GM23338 (cell line): ENCODE measurements at regions not wholly inside any gene's neighbourhood (a gene's known extent, or its start where the extent isn't known, plus 50 kb on each side); places are given as distances from the start of the nearest gene placed in this dataset.

Experiments
- ATAC-seq: fragments of 200-7000 bp; cut with Tn5 transposase; 3 replicates; pipeline ENCODE4 v1.9.1; 2020
- DNase-seq: peaks from one replicate; pipeline ENCODE4 v3.0.0-alpha.2; 2015; ENCODE audit warnings: low spot score
- H2AFZ ChIP-seq: fragments of 200-600 bp; sonication (generic); 2 replicates; pipeline ENCODE4 v1.8.0; 2016; ENCODE audit warnings: antibody characterized with exemption, mild to moderate bottlenecking, moderate library complexity
- H3F3A ChIP-seq: fragments of 200-600 bp; sonication (generic); replicated peaks from 2 replicates; pipeline ENCODE4 v1.8.0; 2017; ENCODE audit warnings: antibody characterized with exemption, mixed run types, low read depth
- H3K27ac ChIP-seq: fragments of 200-600 bp; sonication (generic); 2 replicates; pipeline ENCODE4 v1.6.1; 2016; ENCODE audit warnings: low read depth
- H3K27me3 ChIP-seq: fragments of 200-600 bp; sonication (generic); 2 replicates; pipeline ENCODE4 v1.8.0; 2016; ENCODE audit warnings: mild to moderate bottlenecking, mixed run types, moderate library complexity; ENCODE audit not compliant: insufficient read depth
- H3K36me3 ChIP-seq: fragments of 200-600 bp; sonication (generic); 2 replicates; pipeline ENCODE4 v1.8.0; 2016; ENCODE audit warnings: mild to moderate bottlenecking; ENCODE audit not compliant: insufficient read depth
- H3K4me1 ChIP-seq: fragments of 200-600 bp; sonication (generic); 2 replicates; pipeline ENCODE4 v1.8.0; 2016; ENCODE audit warnings: mild to moderate bottlenecking, moderate library complexity; ENCODE audit not compliant: insufficient read depth
- H3K4me2 ChIP-seq: fragments of 200-600 bp; sonication (generic); 2 replicates; pipeline ENCODE4 v1.7.1; 2017; ENCODE audit warnings: mixed run types
- H3K4me3 ChIP-seq: fragments of 200-600 bp; sonication (generic); 2 replicates; pipeline ENCODE4 v1.6.1; 2016; ENCODE audit warnings: mixed run types
- H3K79me2 ChIP-seq: fragments of 200-600 bp; sonication (generic); replicated peaks from 2 replicates; pipeline ENCODE4 v1.8.0; 2017; ENCODE audit warnings: mild to moderate bottlenecking; ENCODE audit not compliant: insufficient read depth
- H3K9me2 ChIP-seq: fragments of 200-600 bp; sonication (generic); 2 replicates; pipeline ENCODE4 v1.8.0; 2017; ENCODE audit not compliant: insufficient read depth
- H4K20me1 ChIP-seq: fragments of 200-600 bp; sonication (generic); replicated peaks from 2 replicates; pipeline ENCODE4 v1.8.0; 2017; ENCODE audit warnings: mild to moderate bottlenecking; ENCODE audit not compliant: insufficient read depth
- H3K27ac Mint-ChIP-seq: 2 replicates; pipeline ENCODE4 v1.8.0; 2020; ENCODE audit warnings: inconsistent platforms, mild to moderate bottlenecking, moderate library complexity, mixed read lengths
- H3K27me3 Mint-ChIP-seq: 3 replicates; pipeline ENCODE4 v1.8.0; 2022; ENCODE audit warnings: low read depth, mild to moderate bottlenecking, moderate library complexity, mixed read lengths, inconsistent platforms; ENCODE audit not compliant: insufficient read depth, poor library complexity
- H3K36me3 Mint-ChIP-seq: 3 replicates; pipeline ENCODE4 v1.8.0; 2021; ENCODE audit warnings: low read depth, mild to moderate bottlenecking, inconsistent platforms, moderate library complexity, mixed read lengths
- H3K4me1 Mint-ChIP-seq: 3 replicates; pipeline ENCODE4 v1.8.0; 2020; ENCODE audit warnings: mild to moderate bottlenecking, inconsistent platforms, mixed read lengths
- H3K4me3 Mint-ChIP-seq: 3 replicates; pipeline ENCODE4 v1.8.0; 2021; ENCODE audit warnings: moderate library complexity, mild to moderate bottlenecking, inconsistent platforms, mixed read lengths
- H3K9me3 Mint-ChIP-seq: 3 replicates; pipeline ENCODE4 v1.8.0; 2020; ENCODE audit warnings: moderate library complexity, mild to moderate bottlenecking, inconsistent platforms, mixed read lengths
- CREB1 ChIP-seq: fragments of 250-450 bp; sonication (Bioruptor Pico); IDR thresholded peaks from 2 replicates; pipeline ENCODE4 v1.5.0; 2020; ENCODE audit warnings: low read depth, mild to moderate bottlenecking, moderate library complexity
- CTCF ChIP-seq, 2 experiments: fragments of 200-600 bp in 1 of 2; sonication (generic) in 1 of 2; conservative IDR thresholded peaks; 2 replicates each; pipeline versions ENCODE4 v1.5.1 to v1.6.1; 2016 to 2017; ENCODE audit warnings: antibody characterized with exemption in 2 of 2, low read depth in 2 of 2, mild to moderate bottlenecking in 2 of 2, moderate library complexity in 1 of 2
- EZH2 ChIP-seq: fragments of 200-600 bp; sonication (generic); IDR thresholded peaks from one replicate; pipeline ENCODE4 v1.8.0; 2017; ENCODE audit warnings: antibody characterized with exemption, mild to moderate bottlenecking, low read depth; ENCODE audit not compliant: unreplicated experiment
- EZH2phosphoT487 ChIP-seq: fragments of 200-600 bp; sonication (generic); IDR thresholded peaks from one replicate; pipeline ENCODE4 v1.8.1; 2018; ENCODE audit warnings: antibody characterized with exemption; ENCODE audit not compliant: unreplicated experiment
- POLR2AphosphoS5 ChIP-seq: IDR thresholded peaks from 2 replicates; pipeline ENCODE4 v1.6.1; 2016; ENCODE audit warnings: antibody characterized with exemption, low read depth
- ZNF114 ChIP-seq: fragments of 250-450 bp; sonication (Bioruptor Pico); IDR thresholded peaks from 2 replicates; pipeline ENCODE4 v1.5.0; 2020; ENCODE audit warnings: mild to moderate bottlenecking, moderate library complexity
- ZNF462 ChIP-seq: fragments of 250-450 bp; sonication (Bioruptor Pico); IDR thresholded peaks from 2 replicates; pipeline ENCODE4 v1.5.0; 2020; ENCODE audit warnings: mild to moderate bottlenecking, moderate library complexity
- TF ChIP-seq, protein P1 (sequence below): IDR thresholded peaks from 2 replicates; pipeline ENCODE4 v1.6.1; 2016; ENCODE audit warnings: antibody characterized with exemption

DNA sequence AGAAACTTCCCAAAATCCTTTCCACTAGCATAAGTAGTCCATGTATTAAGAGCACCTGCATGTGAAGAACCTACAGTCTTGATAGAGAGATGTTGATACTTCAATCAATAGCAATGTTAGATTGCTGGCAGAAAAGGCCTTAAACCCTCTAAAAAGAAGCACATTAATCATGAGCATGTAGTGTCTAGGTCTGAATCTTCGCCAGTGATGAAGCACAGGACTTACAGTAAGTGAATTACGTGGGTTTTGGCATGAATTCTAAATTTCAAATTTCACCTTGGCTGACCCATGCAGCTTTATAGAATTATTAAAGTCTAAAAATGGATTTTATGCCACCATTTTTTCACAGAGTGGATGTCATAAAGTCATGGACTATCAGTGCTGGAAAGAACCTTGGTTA is 791.6 kb upstream of the NOVA1 start:
- no peak overlapping the region for H3K27ac ChIP-seq
- Mint-ChIP-seq H3K36me3 (no peaks in the 10 kb centered on the region), H3K27ac (no peak overlapping the region), H3K4me1 (no peaks in the 10 kb centered on the region), H3K27me3 (no peaks in the 10 kb centered on the region), H3K4me3 (no peak overlapping the region), H3K9me3 (no peaks in the 10 kb centered on the region)
- TF ChIP-seq EZH2phosphoT487 (no peak), ZNF114 (no peak), EZH2 (no peak), POLR2AphosphoS5 (no peak), ZNF462 (no peak)
- TF ChIP-seq, protein P1, sequence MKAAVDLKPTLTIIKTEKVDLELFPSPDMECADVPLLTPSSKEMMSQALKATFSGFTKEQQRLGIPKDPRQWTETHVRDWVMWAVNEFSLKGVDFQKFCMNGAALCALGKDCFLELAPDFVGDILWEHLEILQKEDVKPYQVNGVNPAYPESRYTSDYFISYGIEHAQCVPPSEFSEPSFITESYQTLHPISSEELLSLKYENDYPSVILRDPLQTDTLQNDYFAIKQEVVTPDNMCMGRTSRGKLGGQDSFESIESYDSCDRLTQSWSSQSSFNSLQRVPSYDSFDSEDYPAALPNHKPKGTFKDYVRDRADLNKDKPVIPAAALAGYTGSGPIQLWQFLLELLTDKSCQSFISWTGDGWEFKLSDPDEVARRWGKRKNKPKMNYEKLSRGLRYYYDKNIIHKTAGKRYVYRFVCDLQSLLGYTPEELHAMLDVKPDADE = no peak
- no peak overlapping the region for H2AFZ ChIP-seq
- no peaks in the 10 kb centered on the region for H3K27me3 ChIP-seq
- no peaks in the 10 kb centered on the region for H3K36me3 ChIP-seq
- H3K79me2 ChIP-seq = no peaks in the 10 kb centered on the region
- no peak overlapping the region for H3K4me2 ChIP-seq
- H4K20me1 ChIP-seq = no peaks in the 10 kb centered on the region
- H3F3A ChIP-seq = no peaks in the 10 kb centered on the region
- no peak overlapping the region for H3K4me3 ChIP-seq
- no peak for DNase-seq
- ATAC-seq = no peak
- no peaks in the 10 kb centered on the region for H3K9me2 ChIP-seq
- no peaks in the 10 kb centered on the region for H3K4me1 ChIP-seq

DNA sequence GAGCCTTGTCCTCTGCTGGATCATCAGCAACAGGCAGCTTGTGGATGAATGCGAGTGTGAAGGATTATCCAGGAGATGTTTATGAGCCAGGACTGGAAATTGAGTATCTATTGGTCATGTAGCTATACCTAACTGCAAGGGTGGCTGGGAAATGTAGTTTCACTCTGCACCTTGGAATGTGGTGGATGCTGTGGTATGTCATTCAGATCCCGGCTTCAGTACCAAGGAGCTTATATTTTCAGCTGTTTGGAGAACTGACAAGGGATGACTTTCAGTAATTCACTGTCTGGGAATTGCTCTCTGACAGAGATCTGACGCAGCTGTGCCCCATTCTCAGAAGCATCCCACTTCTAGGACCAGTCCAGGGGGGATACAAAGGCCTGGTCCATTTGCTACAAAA is 792.3 kb upstream of the NOVA1 start:
- Mint-ChIP-seq H3K36me3 (no peaks in the 10 kb centered on the region), H3K27ac (no peak overlapping the region), H3K27me3 (no peaks in the 10 kb centered on the region), H3K4me1 (no peaks in the 10 kb centered on the region), H3K4me3 (no peak overlapping the region), H3K9me3 (no peaks in the 10 kb centered on the region)
- H3F3A ChIP-seq = no peaks in the 10 kb centered on the region
- H3K4me1 ChIP-seq = no peaks in the 10 kb centered on the region
- H3K4me2 ChIP-seq = no peak overlapping the region
- H3K4me3 ChIP-seq = no peak overlapping the region
- H3K27ac ChIP-seq = no peak overlapping the region
- no peak overlapping the region for H2AFZ ChIP-seq
- TF ChIP-seq ZNF114 (no peak), CTCF (conservative IDR thresholded peaks at IDR 0.05; ENCODE audit: low read depth in 2 of 2) (no peak), CREB1 (CRISPR knock-in tag) (no peak), POLR2AphosphoS5 (no peak), EZH2 (no peak)
- TF ChIP-seq, protein P1 = no peak
- H3K27me3 ChIP-seq = no peaks in the 10 kb centered on the region
- peak; percentile 64 for DNase-seq
- H3K79me2 ChIP-seq = no peaks in the 10 kb centered on the region
- no peaks in the 10 kb centered on the region for H3K9me2 ChIP-seq
- no peaks in the 10 kb centered on the region for H3K36me3 ChIP-seq
- ATAC-seq = peak; percentile 89
- no peaks in the 10 kb centered on the region for H4K20me1 ChIP-seq
